Vagina (tissue), 2 donors: ENCODE measurements at regions not wholly inside any gene's neighbourhood (a gene's known extent, or its start where the extent isn't known, plus 50 kb on each side); places are given as distances from the start of the nearest gene placed in this dataset.

ENCODE experiments used
- DNase-seq, 2 donors: peaks; one replicate each; pipeline ENCODE4 v3.0.0-alpha.2; 2017; ENCODE audit errors: extremely low spot score in 2 of 2
- H3K27ac ChIP-seq: fragments of 200-600 bp; sonication (generic); one replicate; pipeline ENCODE4 v1.5.1; 2019
- H3K27me3 ChIP-seq: fragments of 200-600 bp; sonication (generic); one replicate; pipeline ENCODE4 v1.5.1; 2019
- H3K36me3 ChIP-seq, 2 donors: fragments of 200-600 bp; sonication (generic); one replicate each; pipeline ENCODE4 v1.5.1; 2017 to 2019
- H3K4me1 ChIP-seq: fragments of 200-600 bp; sonication (generic); one replicate; pipeline ENCODE4 v1.5.1; 2019
- H3K4me3 ChIP-seq, 2 donors: fragments of 200-600 bp; sonication (generic); 1 replicate in 1 of 2; 2 replicates in 1 of 2; pipeline ENCODE4 v1.5.1; 2016 to 2019
- H3K9me3 ChIP-seq: fragments of 200-600 bp; sonication (generic); one replicate; pipeline ENCODE4 v1.5.1; 2019
- CTCF ChIP-seq, 3 experiments: fragments of 450-650 bp in 2 of 3; fragments of 200-600 bp in 1 of 3; sonication (generic) in 1 of 3; IDR thresholded peaks; one replicate each; pipeline ENCODE4 v1.5.1; 2017 to 2019; ENCODE audit warnings: antibody characterized with exemption in 3 of 3, mild to moderate bottlenecking in 2 of 3, moderate library complexity in 2 of 3
- POLR2A ChIP-seq, 2 donors: fragments of 450-650 bp; IDR thresholded peaks; one replicate each; pipeline ENCODE4 v1.6.1; 2017; ENCODE audit warnings: antibody characterized with exemption in 2 of 2, mild to moderate bottlenecking in 2 of 2, moderate library complexity in 2 of 2
- POLR2AphosphoS5 ChIP-seq, 2 donors: sonication (generic); formaldehyde crosslinking; IDR thresholded peaks; one replicate each; pipeline ENCODE4 v1.9.0; 2017; ENCODE audit warnings: antibody characterized with exemption in 2 of 2, mild to moderate bottlenecking in 2 of 2, low read depth in 1 of 2; ENCODE audit not compliant: insufficient read depth in 1 of 2
- intact Hi-C: fragments of 100-400 bp; cut with DNase I; formaldehyde crosslinking; loops from one replicate; pipeline ENCODE4 v1.15.1; 2023

- no peaks in the 10 kb centered on the region for H3K27me3 ChIP-seq
- no peaks in the 10 kb centered on the region for H3K9me3 ChIP-seq
- no peak for TF ChIP-seq CTCF (IDR thresholded peaks at IDR 0.05)
- no peak for TF ChIP-seq POLR2AphosphoS5 (IDR thresholded peaks at IDR 0.05; ENCODE audit: insufficient read depth in 1 of 2, low read depth in 1 of 2)
- no peak overlapping the region for H3K4me3 ChIP-seq
- no peak for DNase-seq
- no peaks in the 10 kb centered on the region for H3K36me3 ChIP-seq
- no peak overlapping the region for H3K27ac ChIP-seq
- intact Hi-C loops: loop anchor here (10.0 kb wide), 1 partner anchor 113 kb away; no protein-coding TSS in a partner anchor
- H3K4me1 ChIP-seq: no peaks in the 10 kb centered on the region
These were observed 54.3 kb upstream of the JPH3 start for GRCh38 chr16:87548046-87548445.

GRCh38 chr16:87543436-87544191 lies 50.8 kb upstream of the ZCCHC14 start:
- Histone ChIP-seq H3K27me3 (no peaks in the 10 kb centered on the region), H3K4me1 (peaks cover 16% of the 10 kb centered on the region), H3K27ac (no peak overlapping the region), H3K4me3 (no peak overlapping the region), H3K36me3 (no peaks in the 10 kb centered on the region), H3K9me3 (no peaks in the 10 kb centered on the region)
- intact Hi-C loops: loop anchor here (10.0 kb wide), 1 partner anchor 109 kb away; no protein-coding TSS in a partner anchor
- TF ChIP-seq POLR2A (IDR thresholded peaks at IDR 0.05) (no peak), POLR2AphosphoS5 (IDR thresholded peaks at IDR 0.05; ENCODE audit: insufficient read depth in 1 of 2, low read depth in 1 of 2) (no peak), CTCF (IDR thresholded peaks at IDR 0.05) (no peak)
- no peak for DNase-seq

- no peak for DNase-seq
- H3K36me3 ChIP-seq: no peaks in the 10 kb centered on the region
- no peak overlapping the region for H3K4me3 ChIP-seq
- H3K27ac ChIP-seq: no peak overlapping the region
- H3K9me3 ChIP-seq: no peaks in the 10 kb centered on the region
- TF ChIP-seq CTCF (IDR thresholded peaks at IDR 0.05) (no peak), POLR2A (IDR thresholded peaks at IDR 0.05) (no peak), POLR2AphosphoS5 (IDR thresholded peaks at IDR 0.05; ENCODE audit: insufficient read depth in 1 of 2, low read depth in 1 of 2) (no peak)
- no peaks in the 10 kb centered on the region for H3K27me3 ChIP-seq
- intact Hi-C loops: loop anchor here (10.0 kb wide), 1 partner anchor 108 kb away; no protein-coding TSS in a partner anchor
- peaks cover 16% of the 10 kb centered on the region for H3K4me1 ChIP-seq
These were observed 49.8 kb upstream of the ZCCHC14 start for GRCh38 chr16:87542531-87543102.
